Mesodermal cell (in vitro differentiated cells): ENCODE measurements at regions not wholly inside any gene's neighbourhood (a gene's known extent, or its start where the extent isn't known, plus 50 kb on each side); places are given as distances from the start of the nearest gene placed in this dataset.
"Not testable (repeated sequence)": the region's sequence is repeated elsewhere in the genome, so short reads cannot be mapped to it uniquely, and the experiment has no call there.

Experiments
- H3K27ac ChIP-seq: 2 replicates; pipeline ENCODE4 v1.7.0; 2013; ENCODE audit warnings: mild to moderate bottlenecking, low read depth, low read length, moderate library complexity; ENCODE audit not compliant: severe bottlenecking
- H3K36me3 ChIP-seq: 2 replicates; pipeline ENCODE4 v1.7.1; 2013; ENCODE audit warnings: mild to moderate bottlenecking, low read length, moderate library complexity; ENCODE audit not compliant: control insufficient read depth, insufficient read depth
- H3K4me1 ChIP-seq: one replicate; pipeline ENCODE4 v1.7.1; 2013; ENCODE audit warnings: mild to moderate bottlenecking, low read length; ENCODE audit not compliant: insufficient read depth, control insufficient read depth, poor library complexity, severe bottlenecking
- H3K4me3 ChIP-seq: 2 replicates; pipeline ENCODE4 v1.7.0; 2013; ENCODE audit warnings: low read length, control low read depth, mild to moderate bottlenecking; ENCODE audit not compliant: insufficient read depth, poor library complexity, severe bottlenecking; ENCODE audit errors: extremely low read depth
- H3K9me3 ChIP-seq: 2 replicates; pipeline ENCODE4 v1.7.1; 2013; ENCODE audit warnings: mild to moderate bottlenecking, low read length, moderate library complexity; ENCODE audit not compliant: control insufficient read depth
- WGBS, 2 experiments: methylation state at CpG; one replicate each; pipeline ENCODE4 v1.1.5; 2013; ENCODE audit warnings: missing lambda C conversion rate in 2 of 2; ENCODE audit not compliant: insufficient coverage in 2 of 2; 5-methylcytosine and 5-hydroxymethylcytosine counted together

DNA sequence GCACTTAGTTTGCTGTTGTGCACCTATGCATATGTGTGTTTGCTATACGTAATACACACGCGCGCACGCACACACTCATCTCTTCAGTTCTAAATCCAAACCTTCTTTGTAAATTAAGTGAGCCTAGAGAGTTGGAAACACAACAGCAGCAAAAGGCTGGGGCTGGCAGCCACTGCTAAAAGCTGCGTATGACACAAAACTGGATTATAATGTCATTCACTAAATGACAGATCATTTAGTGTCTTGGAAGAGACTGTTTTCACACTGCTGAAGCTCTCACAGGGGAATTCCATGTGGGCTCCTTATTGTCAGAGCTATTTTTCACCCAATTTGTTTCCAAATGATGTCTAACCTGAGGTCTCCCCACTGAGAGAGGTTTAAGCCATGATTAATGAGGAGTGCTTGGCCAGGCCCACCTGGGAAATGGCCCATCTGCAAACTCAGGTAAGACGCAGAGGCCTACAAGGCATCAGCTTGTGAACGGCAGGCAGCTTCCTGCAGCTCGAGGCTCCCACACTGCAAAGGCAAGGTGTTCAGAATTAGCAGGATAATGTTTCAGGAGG is 94.2 kb downstream of the OLIG3 start:
- H3K36me3 ChIP-seq = no peaks in the 10 kb centered on the region
- no peak overlapping the region for H3K4me3 ChIP-seq
- no peaks in the 10 kb centered on the region for H3K4me1 ChIP-seq
- H3K9me3 ChIP-seq = no peaks in the 10 kb centered on the region
- no peak overlapping the region for H3K27ac ChIP-seq
- 82 to 92% methylated on average over 3 to 4 of the region's 9 CpGs for WGBS, 2 experiments

DNA sequence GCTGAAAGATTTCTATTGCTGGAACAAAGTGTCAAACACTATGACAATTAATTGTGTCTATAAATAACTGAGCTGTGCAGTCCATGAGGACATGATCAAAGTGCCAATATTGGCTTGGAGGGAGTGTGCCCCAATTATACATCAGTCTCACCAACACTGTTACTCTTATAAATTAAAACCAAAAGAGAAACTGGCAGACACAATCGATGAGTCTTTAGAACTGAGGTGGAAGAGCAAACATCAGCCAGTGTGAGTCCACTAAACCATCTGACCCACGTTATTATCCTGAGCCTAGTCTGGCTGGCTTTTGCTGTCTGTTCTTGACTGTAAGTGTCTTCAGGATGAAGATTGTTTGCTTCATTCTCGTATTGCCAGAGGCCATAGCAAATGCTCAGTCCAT is 98.9 kb downstream of the OLIG3 start:
- no peaks in the 10 kb centered on the region for H3K36me3 ChIP-seq
- no peak overlapping the region for H3K27ac ChIP-seq
- H3K9me3 ChIP-seq = no peaks in the 10 kb centered on the region
- 63 to 86% methylated on average over 2 of the region's 3 CpGs for WGBS, 2 experiments
- H3K4me1 ChIP-seq = no peaks in the 10 kb centered on the region
- H3K4me3 ChIP-seq = no peak overlapping the region

- 100% methylated on average over 1 of the region's 5 CpGs; no CpG with 5 or more reads in 1 of the 2 experiments for WGBS, 2 experiments
- H3K36me3 ChIP-seq = no peaks in the 10 kb centered on the region
- no peaks in the 10 kb centered on the region for H3K9me3 ChIP-seq
- no peak overlapping the region for H3K4me3 ChIP-seq
- no peaks in the 10 kb centered on the region for H3K4me1 ChIP-seq
- H3K27ac ChIP-seq = no peak overlapping the region
Observed at GRCh38 chr6:137391061-137391814, 103.0 kb downstream of the OLIG3 start.

DNA sequence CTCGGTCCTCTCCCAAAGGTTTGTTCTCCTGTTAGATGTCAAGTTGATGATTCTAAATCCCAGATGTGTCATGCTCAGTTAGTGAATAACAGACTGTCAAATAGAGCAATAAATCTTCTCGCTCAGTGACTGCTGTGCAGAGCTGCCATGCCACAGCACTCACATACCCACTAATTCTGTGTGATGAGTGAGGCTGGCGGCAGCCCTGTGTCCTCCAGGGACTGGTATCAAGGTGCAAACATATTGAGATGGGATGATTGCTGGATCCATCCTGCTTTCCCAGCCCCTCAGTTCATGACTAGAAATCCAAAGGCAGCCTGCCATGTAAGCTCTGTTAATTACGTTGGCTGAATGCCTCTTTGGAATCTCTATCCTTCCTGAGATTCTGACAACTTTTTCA is 103.9 kb downstream of the OLIG3 start:
- Histone ChIP-seq H3K36me3 (no peaks in the 10 kb centered on the region), H3K4me3 (no peak overlapping the region), H3K4me1 (no peaks in the 10 kb centered on the region), H3K27ac (no peak overlapping the region), H3K9me3 (no peaks in the 10 kb centered on the region)
- WGBS, 2 experiments = 95% methylated on average over 2 of the region's 4 CpGs; no CpG with 5 or more reads in 1 of the 2 experiments

DNA sequence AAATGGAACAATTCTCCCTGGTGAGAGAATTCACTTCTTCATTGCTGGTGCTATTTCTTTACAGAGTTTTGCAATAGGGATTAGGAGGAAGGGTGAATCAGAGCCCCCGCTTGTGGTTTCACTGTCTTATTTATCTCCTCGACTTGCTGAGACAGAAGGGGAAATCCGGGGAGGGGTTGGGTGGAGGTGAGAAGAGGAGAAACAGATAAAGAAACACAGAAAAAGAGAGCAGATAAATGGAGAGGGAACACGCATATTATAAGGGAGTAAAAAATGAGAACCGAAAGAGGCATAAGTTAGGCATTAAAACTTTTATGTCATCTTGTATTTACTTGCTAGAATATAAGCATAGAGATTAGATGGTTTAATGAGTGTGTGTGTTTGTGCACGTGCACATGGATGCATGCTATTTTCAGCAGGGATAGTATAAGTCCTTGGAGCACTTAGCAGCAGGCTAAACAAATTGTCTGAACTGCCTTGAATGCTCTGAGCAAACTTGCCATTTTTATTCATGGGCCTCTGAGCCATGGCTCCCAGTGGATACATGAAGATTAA is 105.0 kb downstream of the OLIG3 start:
- H3K4me3 ChIP-seq = no peak overlapping the region
- H3K4me1 ChIP-seq = no peaks in the 10 kb centered on the region
- no peaks in the 10 kb centered on the region for H3K9me3 ChIP-seq
- no peaks in the 10 kb centered on the region for H3K36me3 ChIP-seq
- 58 to 79% methylated on average over 6 of the region's 6 CpGs for WGBS, 2 experiments
- H3K27ac ChIP-seq = no peak overlapping the region

DNA sequence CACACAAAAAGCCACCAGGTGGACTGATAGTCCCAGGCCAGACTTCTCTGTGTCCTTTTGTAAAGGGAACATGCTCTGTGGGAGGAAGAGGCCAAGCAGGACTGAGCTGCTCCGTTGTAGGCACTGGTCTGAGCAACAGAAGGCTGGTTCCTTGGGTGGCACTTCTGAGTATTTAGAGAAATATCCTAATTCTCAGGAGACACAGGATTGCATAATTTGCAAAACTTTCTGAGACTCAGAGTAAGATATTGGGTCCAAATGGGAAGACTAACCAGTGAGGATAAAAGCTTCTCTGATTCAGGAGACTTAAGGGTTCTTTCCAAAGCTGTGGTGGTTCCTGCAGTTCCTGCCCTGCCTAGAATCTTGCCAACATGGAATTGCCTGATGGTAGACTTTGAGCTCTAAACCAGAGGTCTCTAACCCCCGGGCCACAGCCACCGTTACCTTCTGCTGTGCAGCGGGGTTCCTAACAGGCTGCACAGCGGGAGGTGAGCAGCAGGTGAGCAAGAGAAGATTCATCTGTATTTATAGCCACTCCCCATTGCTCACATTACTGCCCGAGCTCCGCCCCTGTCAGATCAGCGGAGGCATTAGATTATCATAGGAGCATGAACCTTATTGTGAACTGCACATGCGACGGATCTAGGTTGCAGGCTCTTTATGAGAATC is 107.0 kb downstream of the OLIG3 start:
- Histone ChIP-seq H3K4me3 (no peak overlapping the region), H3K36me3 (no peaks in the 10 kb centered on the region), H3K9me3 (no peaks in the 10 kb centered on the region), H3K4me1 (no peaks in the 10 kb centered on the region), H3K27ac (no peak overlapping the region)
- 67 to 69% methylated on average over 7 to 10 of the region's 10 CpGs for WGBS, 2 experiments

DNA sequence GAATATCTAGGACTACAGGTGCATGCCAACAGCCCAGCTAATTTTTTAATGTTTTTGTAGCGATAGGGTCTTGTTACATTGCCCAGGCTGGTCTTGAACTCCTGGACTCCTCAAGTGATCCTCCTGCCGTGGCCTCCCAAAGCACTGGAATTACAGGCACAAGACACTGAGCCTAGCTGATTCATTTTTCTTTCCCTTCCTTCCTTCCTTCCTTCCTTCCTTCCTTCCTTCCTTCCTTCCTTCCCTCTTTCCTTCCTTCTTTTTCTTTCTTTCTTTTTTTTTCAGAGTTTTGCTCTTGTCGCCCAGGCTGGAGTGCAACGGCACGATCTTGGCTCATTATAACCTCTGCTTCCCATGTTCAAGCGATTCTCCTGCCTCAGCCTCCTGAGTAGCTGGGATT is 110.9 kb downstream of the OLIG3 start:
- not testable (repeated sequence) for H3K4me1 ChIP-seq, H3K9me3 ChIP-seq, H3K36me3 ChIP-seq, H3K4me3 ChIP-seq, H3K27ac ChIP-seq
- WGBS, 2 experiments = 89 to 98% methylated on average over 6 of the region's 6 CpGs

DNA sequence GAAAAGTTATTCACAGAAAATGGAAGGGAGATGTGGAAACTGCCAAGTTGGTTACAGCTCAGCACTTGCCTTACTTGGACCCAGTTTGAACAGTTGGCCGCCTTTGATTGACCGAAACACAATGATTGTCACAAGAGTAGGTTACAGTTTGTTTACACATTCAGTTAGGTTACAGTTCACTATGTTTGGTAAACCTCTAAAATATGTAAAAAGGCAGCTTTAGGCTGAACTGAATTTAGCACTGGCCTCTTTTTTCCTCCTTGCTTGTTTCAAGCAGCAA is 116.2 kb downstream of the OLIG3 start:
- H3K4me3 ChIP-seq = no peak overlapping the region
- WGBS, 2 experiments = 93 to 94% methylated on average over 2 of the region's 2 CpGs
- no peaks in the 10 kb centered on the region for H3K9me3 ChIP-seq
- H3K36me3 ChIP-seq = no peaks in the 10 kb centered on the region
- no peaks in the 10 kb centered on the region for H3K4me1 ChIP-seq
- no peak overlapping the region for H3K27ac ChIP-seq

DNA sequence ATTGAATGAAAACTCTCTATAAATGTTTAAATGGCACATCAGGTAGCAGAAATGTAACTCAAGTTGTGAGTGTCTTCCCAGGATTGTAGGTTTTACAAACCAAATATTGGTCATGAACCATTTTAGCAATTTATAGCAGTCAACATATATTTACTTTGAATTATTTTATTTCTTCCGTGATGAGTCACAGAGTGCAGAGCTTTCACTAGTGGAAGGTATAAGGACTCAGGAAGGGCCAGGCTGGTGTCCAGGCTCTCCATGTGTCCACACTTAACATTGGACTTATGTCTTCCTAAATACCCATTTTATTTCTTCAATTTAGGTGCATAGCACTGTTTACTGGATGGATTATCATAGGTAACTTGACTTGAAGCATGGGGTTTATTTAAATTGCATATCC is 120.9 kb downstream of the OLIG3 start:
- H3K4me1 ChIP-seq = no peaks in the 10 kb centered on the region
- H3K27ac ChIP-seq = no peak overlapping the region
- no peak overlapping the region for H3K4me3 ChIP-seq
- H3K36me3 ChIP-seq = no peaks in the 10 kb centered on the region
- H3K9me3 ChIP-seq = no peaks in the 10 kb centered on the region
- no CpG with 5 or more reads among the region's 1 CpG for WGBS, 2 experiments

GRCh38 chr6:137372532-137372931 is 121.7 kb downstream of the OLIG3 start:
- Histone ChIP-seq H3K9me3 (no peaks in the 10 kb centered on the region), H3K27ac (no peak overlapping the region), H3K4me3 (no peak overlapping the region), H3K36me3 (no peaks in the 10 kb centered on the region), H3K4me1 (no peaks in the 10 kb centered on the region)
- WGBS, 2 experiments = 100% methylated on average over 2 of the region's 2 CpGs

GRCh38 chr6:137371634-137372016 is 122.6 kb downstream of the OLIG3 start:
- Histone ChIP-seq H3K36me3 (no peaks in the 10 kb centered on the region), H3K27ac (no peak overlapping the region), H3K4me3 (no peak overlapping the region), H3K4me1 (no peaks in the 10 kb centered on the region), H3K9me3 (no peaks in the 10 kb centered on the region)
- 90% methylated on average over 2 of the region's 4 CpGs; no CpG with 5 or more reads in 1 of the 2 experiments for WGBS, 2 experiments
